Omental fat pad (tissue), 3 donors: ENCODE measurements at regions not wholly inside any gene's neighbourhood (a gene's known extent, or its start where the extent isn't known, plus 50 kb on each side); places are given as distances from the start of the nearest gene placed in this dataset.

Source experiments
- ATAC-seq: fragments of 150-250 bp; one replicate; pipeline ENCODE4 v1.9.1; 2016; ENCODE audit warnings: mild to moderate bottlenecking, moderate library complexity; ENCODE audit not compliant: low FRiP score
- DNase-seq: peaks from one replicate; pipeline ENCODE4 v3.0.0-alpha.2; 2019; ENCODE audit warnings: low spot score
- TF ChIP-seq, protein P1 (sequence below), 3 donors: fragments of 450-650 bp; IDR thresholded peaks; one replicate each; pipeline ENCODE4 v1.5.1; 2016 to 2017; ENCODE audit warnings: antibody characterized with exemption in 3 of 3, mild to moderate bottlenecking in 3 of 3, moderate library complexity in 2 of 3

DNA sequence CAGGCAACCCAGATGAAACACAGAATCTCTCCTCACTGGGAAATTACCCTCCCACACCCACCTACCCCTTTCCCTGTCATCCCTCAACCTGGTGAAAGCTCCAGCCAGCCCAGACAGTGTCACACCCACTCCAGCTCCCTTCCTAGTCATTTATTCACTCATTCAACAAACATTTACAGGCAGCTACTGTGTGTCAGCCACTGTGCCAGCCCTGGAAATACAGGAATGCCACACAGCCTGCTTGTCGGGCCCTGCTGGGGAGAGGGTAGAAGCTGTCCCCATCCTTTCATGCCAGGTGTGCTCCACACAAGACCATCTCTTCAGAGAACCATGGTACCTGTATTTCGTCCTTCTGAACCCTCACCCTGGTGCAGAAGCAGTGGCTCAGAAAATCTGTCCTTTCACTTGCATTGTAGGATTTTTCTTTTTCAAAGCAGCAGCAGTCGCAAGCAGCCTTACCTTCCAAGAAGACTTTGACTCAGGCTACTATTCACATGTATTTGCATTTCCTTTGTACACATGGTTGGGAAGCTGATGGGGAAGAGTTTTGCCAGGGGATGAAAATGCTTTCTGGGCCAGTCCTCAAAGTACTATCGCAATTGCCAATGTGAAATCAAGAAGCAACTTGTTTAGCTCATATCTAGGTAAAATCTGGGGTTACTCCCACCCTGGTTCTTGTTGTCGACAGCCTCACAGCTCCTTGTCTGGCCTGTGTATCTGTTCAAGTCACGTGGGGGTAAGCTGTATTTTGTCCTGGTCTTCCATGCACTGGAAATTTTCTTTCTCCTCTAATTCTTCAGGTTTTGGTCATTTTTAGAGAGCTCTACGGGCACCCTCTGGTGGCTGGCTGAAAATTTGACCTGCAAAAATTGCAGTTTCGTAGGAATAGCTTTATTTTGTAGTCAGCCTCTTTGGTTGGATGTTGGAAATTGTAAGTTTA is 147.4 kb upstream of the EGLN3 start:
- DNase-seq (no peak), ATAC-seq (no peak)

DNA sequence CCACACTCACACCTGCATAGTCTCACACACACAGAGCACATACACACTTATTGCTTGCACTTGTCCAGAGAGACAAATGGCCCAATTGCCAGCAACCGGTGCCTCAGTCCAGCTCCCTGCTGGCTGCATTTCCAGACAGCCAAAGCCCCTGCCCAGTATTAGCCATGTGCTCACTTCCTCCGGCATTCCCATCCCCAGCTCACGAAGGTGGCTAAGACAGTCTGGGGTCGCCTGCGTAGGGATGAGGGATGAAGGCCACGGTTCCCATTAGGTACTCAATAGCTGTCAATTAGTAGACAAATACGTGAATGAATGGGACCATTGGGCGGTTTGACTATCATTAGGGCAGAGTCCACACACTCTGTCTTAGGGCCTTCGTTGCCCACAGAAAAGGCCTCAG is 146.8 kb upstream of the EGLN3 start:
- TF ChIP-seq, protein P1, sequence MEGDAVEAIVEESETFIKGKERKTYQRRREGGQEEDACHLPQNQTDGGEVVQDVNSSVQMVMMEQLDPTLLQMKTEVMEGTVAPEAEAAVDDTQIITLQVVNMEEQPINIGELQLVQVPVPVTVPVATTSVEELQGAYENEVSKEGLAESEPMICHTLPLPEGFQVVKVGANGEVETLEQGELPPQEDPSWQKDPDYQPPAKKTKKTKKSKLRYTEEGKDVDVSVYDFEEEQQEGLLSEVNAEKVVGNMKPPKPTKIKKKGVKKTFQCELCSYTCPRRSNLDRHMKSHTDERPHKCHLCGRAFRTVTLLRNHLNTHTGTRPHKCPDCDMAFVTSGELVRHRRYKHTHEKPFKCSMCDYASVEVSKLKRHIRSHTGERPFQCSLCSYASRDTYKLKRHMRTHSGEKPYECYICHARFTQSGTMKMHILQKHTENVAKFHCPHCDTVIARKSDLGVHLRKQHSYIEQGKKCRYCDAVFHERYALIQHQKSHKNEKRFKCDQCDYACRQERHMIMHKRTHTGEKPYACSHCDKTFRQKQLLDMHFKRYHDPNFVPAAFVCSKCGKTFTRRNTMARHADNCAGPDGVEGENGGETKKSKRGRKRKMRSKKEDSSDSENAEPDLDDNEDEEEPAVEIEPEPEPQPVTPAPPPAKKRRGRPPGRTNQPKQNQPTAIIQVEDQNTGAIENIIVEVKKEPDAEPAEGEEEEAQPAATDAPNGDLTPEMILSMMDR (IDR thresholded peaks at IDR 0.05) = no peak
- no peak for ATAC-seq
- DNase-seq = no peak

More for the DNA sequence above, 147.4 kb upstream of the EGLN3 start:
- TF ChIP-seq, protein P1 (IDR thresholded peaks at IDR 0.05) = peak in 1 of 3 donors; percentile 57

DNA sequence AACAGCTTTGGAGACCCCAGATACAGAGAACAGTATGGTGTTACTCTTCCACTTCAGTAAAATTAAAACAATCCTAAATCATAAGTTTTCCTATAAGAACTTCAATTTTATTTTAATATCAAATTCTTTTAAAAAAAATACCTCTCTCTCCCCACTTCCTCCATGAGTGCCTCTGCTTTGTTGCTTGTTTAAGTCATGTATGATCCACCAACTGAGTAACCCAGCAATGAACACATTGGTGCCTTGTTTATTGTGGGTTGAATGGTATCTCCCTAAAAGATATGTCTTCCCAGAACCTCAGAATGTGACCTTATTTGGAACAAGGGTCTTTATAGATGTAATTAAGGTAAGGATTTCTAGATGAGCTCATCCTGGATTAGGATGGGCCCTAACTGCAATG is 143.5 kb upstream of the EGLN3 start:
- DNase-seq = no peak

DNA sequence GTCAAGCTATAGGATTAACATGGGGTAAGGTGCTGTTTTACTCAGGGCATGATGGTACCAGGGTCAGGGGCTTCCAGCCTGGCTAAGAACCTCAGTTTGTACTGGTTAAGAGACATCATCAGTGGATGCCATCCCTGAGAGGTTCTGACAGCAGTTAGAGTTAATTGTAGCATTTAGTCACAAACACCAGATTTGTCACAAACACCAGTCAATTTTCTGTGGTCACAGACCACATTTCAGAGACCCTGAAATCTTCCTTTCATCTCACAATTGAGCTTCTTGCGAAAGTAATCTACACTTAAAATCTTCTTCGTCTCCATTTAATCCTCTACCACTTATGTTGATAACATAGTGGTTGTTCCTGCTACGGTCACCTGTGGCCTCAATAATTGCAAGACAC is 143.0 kb upstream of the EGLN3 start:
- TF ChIP-seq, protein P1 (IDR thresholded peaks at IDR 0.05) = no peak
- DNase-seq = no peak
- no peak for ATAC-seq

More for the DNA sequence above, 143.5 kb upstream of the EGLN3 start:
- TF ChIP-seq, protein P1 (IDR thresholded peaks at IDR 0.05) = no peak
- no peak for ATAC-seq

DNA sequence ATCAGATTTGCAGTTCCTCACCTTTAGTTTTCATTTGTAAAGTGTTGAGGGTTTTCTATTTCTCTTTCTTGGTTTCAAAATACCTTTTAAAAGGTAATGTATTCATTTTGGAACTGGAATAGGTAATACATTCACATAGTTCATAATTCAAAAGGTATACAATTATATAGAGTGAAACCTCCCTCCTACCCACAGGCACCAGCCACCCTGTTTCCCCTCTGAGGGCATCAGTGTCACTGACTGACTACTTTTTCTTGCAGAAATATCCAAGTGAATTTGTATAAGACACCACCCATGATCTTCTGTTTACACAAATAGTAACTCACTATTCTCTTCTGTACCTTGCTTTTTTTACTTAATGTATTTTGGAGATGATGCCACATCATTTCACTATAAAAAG is 139.6 kb upstream of the EGLN3 start:
- ATAC-seq (no peak), DNase-seq (no peak)

DNA sequence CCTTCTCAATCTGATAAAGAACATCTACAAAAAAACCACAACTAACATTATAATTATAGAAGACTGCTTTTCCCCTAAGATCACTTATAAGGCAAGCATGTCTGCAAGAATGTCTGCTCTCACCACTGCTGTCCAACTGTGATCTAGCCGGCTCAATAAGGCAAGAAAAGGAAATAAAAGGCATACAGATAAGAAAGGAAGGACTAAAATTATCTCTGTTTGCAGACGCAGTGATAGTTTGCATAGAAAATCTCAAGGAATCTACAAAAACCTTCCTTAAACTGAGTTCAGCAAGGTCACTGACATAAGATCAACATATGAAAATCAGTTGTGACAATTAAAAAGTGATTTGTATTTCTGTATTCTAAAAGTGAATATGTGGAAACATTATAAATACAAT is 138.0 kb upstream of the EGLN3 start:
- ATAC-seq (no peak), DNase-seq (no peak)
- TF ChIP-seq, protein P1 (IDR thresholded peaks at IDR 0.05) = no peak

More for the DNA sequence above, 139.6 kb upstream of the EGLN3 start:
- TF ChIP-seq, protein P1 (IDR thresholded peaks at IDR 0.05) = no peak

DNA sequence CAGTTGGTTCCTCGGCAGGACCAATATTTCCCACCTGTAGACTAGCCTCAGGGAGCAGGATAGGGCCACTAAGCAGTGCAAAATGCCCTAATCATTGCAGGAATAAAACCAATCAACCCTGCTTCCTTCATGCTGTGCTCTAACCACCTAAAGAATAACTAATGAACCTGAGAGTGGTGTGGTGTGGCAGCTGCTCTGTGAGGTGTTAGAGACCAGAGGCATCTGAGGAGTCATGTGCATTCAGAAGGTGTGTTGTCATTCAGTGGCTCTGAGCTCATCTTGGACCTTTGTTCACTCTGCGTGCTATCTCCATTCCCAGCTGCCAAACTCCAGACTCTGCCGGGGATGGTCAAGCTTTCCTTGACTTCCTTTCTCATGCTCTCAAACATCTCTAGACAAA is 136.7 kb upstream of the EGLN3 start:
- DNase-seq = no peak
- TF ChIP-seq, protein P1 (IDR thresholded peaks at IDR 0.05) = no peak
- ATAC-seq = no peak
